HG02759 (cell line): ENCODE measurements at regions not wholly inside any gene's neighbourhood (a gene's known extent, or its start where the extent isn't known, plus 50 kb on each side); places are given as distances from the start of the nearest gene placed in this dataset.

Experiments
- ATAC-seq: cut with Tn5 transposase; IDR thresholded peaks from one replicate; pipeline ENCODE4 v1.9.1; 2021; ENCODE audit warnings: mild to moderate bottlenecking, moderate library complexity; ENCODE audit not compliant: unreplicated experiment

DNA sequence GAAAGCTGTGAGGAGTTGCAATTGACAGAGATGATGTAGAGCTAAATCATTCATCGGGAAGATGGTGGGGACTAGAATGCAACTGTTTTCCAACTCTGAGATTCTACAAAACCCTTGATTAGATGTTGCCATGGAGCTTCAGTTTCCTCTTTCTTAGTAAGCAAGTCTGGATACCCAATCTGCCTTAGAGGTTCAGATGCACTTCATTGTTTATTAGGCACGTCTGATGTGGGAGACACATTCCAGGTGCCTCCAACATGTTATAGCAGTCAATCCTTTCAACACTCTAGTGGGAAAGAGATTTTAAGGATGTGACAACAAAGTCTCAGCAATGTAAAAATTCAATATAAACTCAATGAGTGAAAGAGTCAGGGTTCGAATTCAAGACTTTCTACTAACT, 291.3 kb upstream of the PHYHIPL start:
- no peak for ATAC-seq

- ATAC-seq: no peak
These were observed 290.6 kb upstream of the PHYHIPL start for GRCh38 chr10:58885686-58886345.

DNA sequence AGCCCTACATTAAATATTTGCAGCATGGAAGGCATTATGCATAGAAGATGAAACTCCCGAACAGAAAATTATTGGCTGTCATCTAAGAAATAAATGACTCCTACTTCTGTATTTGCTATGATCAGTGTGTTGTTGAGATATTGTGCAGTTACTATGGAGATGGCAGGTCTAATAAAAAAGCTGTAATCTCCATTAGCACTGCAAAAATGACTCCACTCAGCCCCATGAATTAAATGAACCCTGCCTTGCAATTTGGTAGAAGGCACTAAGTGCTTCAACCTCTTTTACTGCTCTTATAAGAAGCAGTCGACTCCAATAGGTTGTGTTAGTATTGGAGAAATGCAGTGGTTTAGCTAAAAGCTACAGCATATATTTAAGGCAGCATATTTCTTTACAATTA, 290.0 kb upstream of the PHYHIPL start:
- ATAC-seq: no peak

DNA sequence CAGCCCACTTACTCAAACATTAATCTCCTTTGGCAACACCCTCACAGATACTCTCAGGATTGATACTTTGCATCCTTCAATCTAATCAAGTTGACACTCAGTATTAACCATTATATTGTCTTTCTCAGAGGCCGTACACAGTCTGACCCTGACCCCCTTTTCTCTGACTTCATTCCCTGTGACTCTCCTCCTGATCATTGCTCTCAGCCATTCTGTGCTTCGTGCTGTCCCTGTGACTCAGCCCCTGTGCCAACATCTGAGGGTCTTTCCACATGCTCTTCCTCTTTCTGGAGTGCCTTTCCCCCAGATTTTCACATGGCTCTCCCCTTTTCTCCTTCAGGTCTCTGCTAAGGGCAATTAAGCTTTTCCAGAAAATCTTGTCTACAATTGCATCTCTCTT, 289.0 kb upstream of the PHYHIPL start:
- no peak for ATAC-seq

- ATAC-seq: no peak
These were observed 287.5 kb upstream of the PHYHIPL start for GRCh38 chr10:58888957-58889356.

- no peak for ATAC-seq
These were observed 284.4 kb upstream of the PHYHIPL start for GRCh38 chr10:58892031-58892531.

DNA sequence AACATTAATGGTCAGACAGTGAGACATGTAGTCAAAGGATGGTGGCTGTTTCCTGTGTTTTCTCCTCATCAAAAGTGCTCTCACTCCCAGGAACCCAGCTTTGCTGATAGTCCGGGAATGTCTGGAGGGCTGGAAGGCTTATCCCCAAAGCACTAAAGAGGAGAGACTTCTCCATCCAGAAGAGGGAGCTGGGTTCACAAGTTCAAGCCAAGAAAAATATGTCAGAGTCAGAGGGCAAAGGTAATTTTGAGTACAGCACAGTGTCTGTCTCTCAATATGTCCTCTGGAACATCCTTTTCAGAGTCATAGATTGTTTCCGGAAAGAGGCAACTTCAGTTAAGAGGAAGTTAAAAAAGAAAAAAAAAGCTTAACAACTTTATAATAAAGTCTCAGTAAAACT, 281.5 kb upstream of the PHYHIPL start:
- no peak for ATAC-seq

DNA sequence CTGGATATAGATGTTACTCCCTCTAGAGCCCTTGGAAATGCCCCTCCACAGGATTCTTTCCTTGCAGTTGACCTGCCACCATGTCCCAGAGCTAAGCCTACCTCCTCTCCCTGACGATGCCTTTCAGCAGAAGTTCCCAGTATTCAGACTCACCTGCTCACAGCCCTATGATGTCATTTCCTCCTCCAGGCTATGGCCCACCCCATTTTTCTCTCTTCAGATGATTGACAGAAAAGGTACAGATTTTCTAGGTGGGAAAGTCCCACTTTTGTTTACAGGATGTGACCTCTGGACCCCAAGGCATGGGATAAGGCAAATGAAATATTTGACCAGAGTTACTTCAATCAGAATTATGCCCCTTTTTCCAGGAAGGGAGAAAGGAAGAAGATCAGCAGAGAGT, 280.2 kb upstream of the PHYHIPL start:
- ATAC-seq: no peak

DNA sequence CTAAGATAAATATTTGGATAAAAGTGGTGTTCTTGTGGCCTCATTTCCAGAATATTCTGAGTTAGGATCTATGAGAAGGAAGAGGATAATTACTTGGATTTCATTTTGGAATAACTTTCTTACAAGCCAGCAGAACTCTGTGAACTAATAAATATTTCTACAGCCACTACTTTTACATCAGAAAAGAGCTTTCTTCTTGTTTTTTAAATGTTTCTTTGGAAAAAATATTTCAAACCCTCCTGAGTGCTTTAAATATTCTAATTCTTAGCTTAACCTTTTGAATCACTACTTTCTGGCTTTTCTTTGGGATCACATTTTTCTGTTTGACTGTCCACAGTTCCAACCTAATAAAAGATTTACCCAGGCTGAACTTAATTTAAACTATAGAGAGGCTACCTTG, 279.2 kb upstream of the PHYHIPL start:
- no peak for ATAC-seq

GRCh38 chr10:58897708-58898107, 278.7 kb upstream of the PHYHIPL start:
- no peak for ATAC-seq

GRCh38 chr10:58898854-58899573, 277.4 kb upstream of the PHYHIPL start:
- no peak for ATAC-seq

- ATAC-seq: no peak
These were observed 275.3 kb upstream of the PHYHIPL start for GRCh38 chr10:58901092-58901646.

- ATAC-seq: no peak
These were observed 273.4 kb upstream of the PHYHIPL start for GRCh38 chr10:58903071-58903470.

DNA sequence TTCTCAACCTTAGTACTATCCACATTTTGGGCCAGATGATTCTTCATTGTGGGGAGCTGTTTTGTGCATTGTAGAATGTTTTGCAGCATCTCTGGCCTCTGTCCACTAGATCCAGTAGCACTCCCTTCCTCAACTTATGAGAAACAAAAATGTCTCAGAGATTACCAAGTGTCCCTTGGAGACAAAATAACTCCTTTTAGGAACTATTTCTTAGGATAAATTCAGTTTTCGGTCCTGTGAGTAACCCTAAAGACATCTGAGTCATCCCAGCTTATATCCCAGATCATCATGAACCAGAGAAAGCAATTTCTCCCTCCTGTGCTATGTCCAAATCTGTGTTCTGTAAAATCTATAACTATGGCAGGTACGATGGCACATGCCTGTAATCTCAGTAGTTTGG, 266.6 kb upstream of the PHYHIPL start:
- no peak for ATAC-seq

DNA sequence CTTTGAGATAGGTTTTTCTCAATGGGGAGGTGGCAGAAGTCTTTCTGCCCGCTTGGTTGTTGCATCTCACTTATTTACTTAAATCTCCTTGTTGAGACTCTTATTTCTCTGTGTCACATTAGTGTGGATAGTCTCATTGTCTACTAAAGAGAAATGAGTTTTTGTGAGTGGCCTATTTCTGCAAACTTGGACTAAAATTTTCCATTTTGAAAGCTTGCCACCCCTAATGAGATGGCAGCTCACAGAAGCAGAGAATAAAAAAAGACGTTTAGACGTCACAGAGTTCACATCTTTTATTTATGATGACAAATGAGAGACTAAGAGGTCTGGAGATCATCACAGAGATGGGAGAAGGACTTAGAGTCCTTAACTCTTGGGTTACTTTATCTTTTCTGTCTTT, 262.7 kb upstream of the PHYHIPL start:
- ATAC-seq: no peak

- ATAC-seq: no peak
These were observed 257.6 kb upstream of the PHYHIPL start for GRCh38 chr10:58918887-58919286.

GRCh38 chr10:58919927-58920654, 256.4 kb upstream of the PHYHIPL start:
- no peak for ATAC-seq

- no peak for ATAC-seq
These were observed 255.8 kb upstream of the PHYHIPL start for GRCh38 chr10:58920655-58921003.

GRCh38 chr10:58921421-58921855, 255.0 kb upstream of the PHYHIPL start:
- no peak for ATAC-seq

DNA sequence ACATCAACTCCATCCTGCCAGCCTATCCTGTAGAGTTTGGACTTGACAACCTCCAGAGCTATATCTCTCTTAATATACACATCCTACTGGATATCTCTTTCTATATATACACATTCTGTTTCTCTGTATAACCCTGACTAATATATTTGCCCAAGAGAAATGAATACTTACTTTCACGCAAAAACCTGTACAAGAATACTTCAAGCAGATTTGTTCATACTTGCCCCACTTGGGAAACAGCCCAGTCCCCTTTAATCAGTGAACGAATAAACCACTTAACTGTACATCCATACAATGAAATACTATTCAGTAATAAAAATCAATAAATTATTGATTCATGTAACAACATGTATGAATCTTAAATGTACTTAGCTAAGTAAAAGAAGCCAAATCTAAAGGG, 251.1 kb upstream of the PHYHIPL start:
- no peak for ATAC-seq

DNA sequence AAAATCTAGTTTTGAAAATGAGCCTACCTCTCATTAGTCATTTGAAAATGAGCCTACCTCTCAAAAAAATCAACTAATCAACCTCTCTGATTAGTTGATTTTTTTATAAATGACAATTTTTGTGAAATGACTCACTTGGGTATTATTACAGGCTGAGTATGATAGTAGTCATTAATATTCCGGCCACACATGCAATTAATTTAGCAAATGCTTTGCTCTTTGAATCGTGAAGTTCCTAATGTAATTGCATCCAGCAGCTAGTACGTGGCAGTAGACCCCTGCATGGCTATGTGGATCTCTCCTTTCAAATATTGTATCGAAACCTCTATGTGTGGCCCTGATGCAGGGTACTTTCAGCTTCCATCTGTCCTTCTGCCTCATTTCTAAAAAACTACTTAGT, 245.9 kb upstream of the PHYHIPL start:
- no peak for ATAC-seq

DNA sequence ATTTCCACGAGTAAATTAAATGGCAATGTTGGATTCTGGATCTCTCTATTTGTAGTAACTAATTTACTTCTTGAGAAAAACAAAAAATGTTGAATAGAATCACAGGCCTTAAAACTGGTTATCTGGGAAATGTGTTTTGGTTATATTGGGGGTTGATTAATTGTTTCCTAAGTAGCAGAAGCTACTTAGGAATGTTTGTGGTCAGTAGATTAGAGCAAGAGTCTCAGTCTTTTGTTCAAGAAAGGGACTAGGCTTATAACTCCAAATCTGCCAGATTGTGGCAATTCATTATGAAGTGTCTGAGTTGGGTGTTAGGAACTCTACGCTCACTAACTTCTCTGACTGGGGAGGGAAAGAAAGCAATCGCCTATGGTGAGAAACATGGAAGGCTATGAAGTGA, 244.3 kb upstream of the PHYHIPL start:
- no peak for ATAC-seq
